SK-N-SH treated with all-trans-retinoic acid at 6 μM for 48 hours (cell line): ENCODE measurements at regions not wholly inside any gene's neighbourhood (a gene's known extent, or its start where the extent isn't known, plus 50 kb on each side); places are given as distances from the start of the nearest gene placed in this dataset.
"Not testable (repeated sequence)": the region's sequence is repeated elsewhere in the genome, so short reads cannot be mapped to it uniquely, and the experiment has no call there.

Source experiments
- ATAC-seq: fragments of 200-7000 bp; cut with Tn5 transposase; 3 replicates; pipeline ENCODE4 v1.9.1; 2020; ENCODE audit warnings: mild to moderate bottlenecking, moderate library complexity
- ARNTL ChIP-seq: fragments of 450-650 bp; formaldehyde crosslinking; IDR thresholded peaks from 2 replicates; pipeline ENCODE4 v1.5.0; 2020; ENCODE audit warnings: low read depth, mild to moderate bottlenecking, moderate library complexity, borderline replicate concordance
- BACH2 ChIP-seq: fragments of 250-450 bp; sonication (Bioruptor Pico); IDR thresholded peaks from 2 replicates; pipeline ENCODE4 v1.9.0; 2021; ENCODE audit warnings: mild to moderate bottlenecking, borderline replicate concordance
- CSDC2 ChIP-seq: fragments of 250-450 bp; sonication (Bioruptor Pico); IDR thresholded peaks from 2 replicates; pipeline ENCODE4 v1.5.0; 2020; ENCODE audit warnings: mild to moderate bottlenecking, moderate library complexity
- CSRNP3 ChIP-seq: fragments of 250-450 bp; sonication (Bioruptor Pico); IDR thresholded peaks from 2 replicates; pipeline ENCODE4 v1.5.1; 2021; ENCODE audit warnings: mild to moderate bottlenecking, moderate library complexity
- ESRRG ChIP-seq: fragments of 250-450 bp; sonication (Bioruptor Pico); IDR thresholded peaks from 2 replicates; pipeline ENCODE4 v1.6.1; 2021; ENCODE audit warnings: mild to moderate bottlenecking
- GLIS3 ChIP-seq: fragments of 250-450 bp; sonication (Bioruptor Pico); IDR thresholded peaks from 2 replicates; pipeline ENCODE4 v1.5.0; 2020; ENCODE audit warnings: mild to moderate bottlenecking, moderate library complexity
- ISL1 ChIP-seq: fragments of 250-450 bp; sonication (Bioruptor Pico); IDR thresholded peaks from 2 replicates; pipeline ENCODE4 v2.1.2; 2022; ENCODE audit warnings: mild to moderate bottlenecking, moderate library complexity
- PPARA ChIP-seq: fragments of 250-450 bp; sonication (Bioruptor Pico); IDR thresholded peaks from 2 replicates; pipeline ENCODE4 v1.5.0; 2020; ENCODE audit warnings: mild to moderate bottlenecking, borderline replicate concordance
- RARB ChIP-seq: fragments of 250-450 bp; sonication (Bioruptor Pico); IDR thresholded peaks from 2 replicates; pipeline ENCODE4 v1.8.0; 2021; ENCODE audit warnings: mild to moderate bottlenecking, moderate library complexity
- SNAI2 ChIP-seq: fragments of 250-450 bp; sonication (Bioruptor Pico); IDR thresholded peaks from 2 replicates; pipeline ENCODE4 v1.5.0; 2020; ENCODE audit warnings: mild to moderate bottlenecking, moderate library complexity
- TCF4 ChIP-seq: fragments of 250-450 bp; sonication (Bioruptor Pico); IDR thresholded peaks from 2 replicates; pipeline ENCODE4 v1.8.0; 2021; ENCODE audit warnings: mild to moderate bottlenecking, moderate library complexity, borderline replicate concordance
- TOX ChIP-seq: fragments of 250-450 bp; sonication (Bioruptor Pico); IDR thresholded peaks from 2 replicates; pipeline ENCODE4 v1.8.0; 2021; ENCODE audit warnings: mild to moderate bottlenecking, moderate library complexity, borderline replicate concordance
- ZC3H10 ChIP-seq: fragments of 250-450 bp; sonication (Bioruptor Pico); IDR thresholded peaks from 2 replicates; pipeline ENCODE4 v1.5.1; 2021; ENCODE audit warnings: mild to moderate bottlenecking, moderate library complexity
- ZFP3 ChIP-seq: fragments of 250-450 bp; sonication (Bioruptor Pico); IDR thresholded peaks from 2 replicates; pipeline ENCODE4 v1.5.0; 2020; ENCODE audit warnings: mild to moderate bottlenecking, moderate library complexity
- ZFP30 ChIP-seq: fragments of 450-650 bp; formaldehyde crosslinking; IDR thresholded peaks from 2 replicates; pipeline ENCODE4 v1.5.0; 2022; ENCODE audit warnings: mild to moderate bottlenecking, moderate library complexity
- ZNF565 ChIP-seq: fragments of 450-650 bp; formaldehyde crosslinking; conservative IDR thresholded peaks from 2 replicates; pipeline ENCODE4 v1.5.0; 2020; ENCODE audit warnings: low read depth, mild to moderate bottlenecking, moderate library complexity
- ZNF70 ChIP-seq: fragments of 450-650 bp; formaldehyde crosslinking; IDR thresholded peaks from 2 replicates; pipeline ENCODE4 v1.5.0; 2020; ENCODE audit warnings: mild to moderate bottlenecking, moderate library complexity
- ZNF8 ChIP-seq: fragments of 450-650 bp; formaldehyde crosslinking; IDR thresholded peaks from 2 replicates; pipeline ENCODE4 v1.5.0; 2020; ENCODE audit warnings: mild to moderate bottlenecking, moderate library complexity
- TF ChIP-seq, protein P1 (sequence below): fragments of 250-450 bp; sonication (Bioruptor Pico); IDR thresholded peaks from 2 replicates; pipeline ENCODE4 v1.5.0; 2020; ENCODE audit warnings: mild to moderate bottlenecking, moderate library complexity
- TF ChIP-seq, protein P2 (sequence below): fragments of 250-450 bp; sonication (Bioruptor Pico); IDR thresholded peaks from 2 replicates; pipeline ENCODE4 v1.8.0; 2021; ENCODE audit warnings: low read depth, mild to moderate bottlenecking, moderate library complexity, borderline replicate concordance
- TF ChIP-seq, protein P3 (sequence below): fragments of 250-450 bp; sonication (Bioruptor Pico); IDR thresholded peaks from 2 replicates; pipeline ENCODE4 v1.8.0; 2020; ENCODE audit warnings: mild to moderate bottlenecking, moderate library complexity, borderline replicate concordance
- TF ChIP-seq, protein P4 (sequence below): fragments of 250-450 bp; sonication (Bioruptor Pico); IDR thresholded peaks from 2 replicates; pipeline ENCODE4 v1.5.1; 2020; ENCODE audit warnings: low read depth, mild to moderate bottlenecking, moderate library complexity

GRCh38 chr17:20721171-20721570 is 141.6 kb downstream of the CDRT15L2 start:
- no peak for ATAC-seq
- TF ChIP-seq BACH2 (CRISPR knock-in tag), result no peak
- no peak for TF ChIP-seq GLIS3
- no peak for TF ChIP-seq RARB (CRISPR knock-in tag)
- TF ChIP-seq PPARA (CRISPR knock-in tag), result no peak
- no peak for TF ChIP-seq ZNF8 (CRISPR knock-in tag)
- TF ChIP-seq, protein P1, sequence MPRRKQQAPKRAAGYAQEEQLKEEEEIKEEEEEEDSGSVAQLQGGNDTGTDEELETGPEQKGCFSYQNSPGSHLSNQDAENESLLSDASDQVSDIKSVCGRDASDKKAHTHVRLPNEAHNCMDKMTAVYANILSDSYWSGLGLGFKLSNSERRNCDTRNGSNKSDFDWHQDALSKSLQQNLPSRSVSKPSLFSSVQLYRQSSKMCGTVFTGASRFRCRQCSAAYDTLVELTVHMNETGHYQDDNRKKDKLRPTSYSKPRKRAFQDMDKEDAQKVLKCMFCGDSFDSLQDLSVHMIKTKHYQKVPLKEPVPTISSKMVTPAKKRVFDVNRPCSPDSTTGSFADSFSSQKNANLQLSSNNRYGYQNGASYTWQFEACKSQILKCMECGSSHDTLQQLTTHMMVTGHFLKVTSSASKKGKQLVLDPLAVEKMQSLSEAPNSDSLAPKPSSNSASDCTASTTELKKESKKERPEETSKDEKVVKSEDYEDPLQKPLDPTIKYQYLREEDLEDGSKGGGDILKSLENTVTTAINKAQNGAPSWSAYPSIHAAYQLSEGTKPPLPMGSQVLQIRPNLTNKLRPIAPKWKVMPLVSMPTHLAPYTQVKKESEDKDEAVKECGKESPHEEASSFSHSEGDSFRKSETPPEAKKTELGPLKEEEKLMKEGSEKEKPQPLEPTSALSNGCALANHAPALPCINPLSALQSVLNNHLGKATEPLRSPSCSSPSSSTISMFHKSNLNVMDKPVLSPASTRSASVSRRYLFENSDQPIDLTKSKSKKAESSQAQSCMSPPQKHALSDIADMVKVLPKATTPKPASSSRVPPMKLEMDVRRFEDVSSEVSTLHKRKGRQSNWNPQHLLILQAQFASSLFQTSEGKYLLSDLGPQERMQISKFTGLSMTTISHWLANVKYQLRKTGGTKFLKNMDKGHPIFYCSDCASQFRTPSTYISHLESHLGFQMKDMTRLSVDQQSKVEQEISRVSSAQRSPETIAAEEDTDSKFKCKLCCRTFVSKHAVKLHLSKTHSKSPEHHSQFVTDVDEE (CRISPR knock-in tag), result no peak
- no peak for TF ChIP-seq ZFP3
- no peak for TF ChIP-seq ZC3H10 (CRISPR knock-in tag)
- TF ChIP-seq ESRRG, result no peak
- TF ChIP-seq ISL1, result no peak
- TF ChIP-seq CSDC2 (CRISPR knock-in tag), result no peak
- TF ChIP-seq, protein P2, sequence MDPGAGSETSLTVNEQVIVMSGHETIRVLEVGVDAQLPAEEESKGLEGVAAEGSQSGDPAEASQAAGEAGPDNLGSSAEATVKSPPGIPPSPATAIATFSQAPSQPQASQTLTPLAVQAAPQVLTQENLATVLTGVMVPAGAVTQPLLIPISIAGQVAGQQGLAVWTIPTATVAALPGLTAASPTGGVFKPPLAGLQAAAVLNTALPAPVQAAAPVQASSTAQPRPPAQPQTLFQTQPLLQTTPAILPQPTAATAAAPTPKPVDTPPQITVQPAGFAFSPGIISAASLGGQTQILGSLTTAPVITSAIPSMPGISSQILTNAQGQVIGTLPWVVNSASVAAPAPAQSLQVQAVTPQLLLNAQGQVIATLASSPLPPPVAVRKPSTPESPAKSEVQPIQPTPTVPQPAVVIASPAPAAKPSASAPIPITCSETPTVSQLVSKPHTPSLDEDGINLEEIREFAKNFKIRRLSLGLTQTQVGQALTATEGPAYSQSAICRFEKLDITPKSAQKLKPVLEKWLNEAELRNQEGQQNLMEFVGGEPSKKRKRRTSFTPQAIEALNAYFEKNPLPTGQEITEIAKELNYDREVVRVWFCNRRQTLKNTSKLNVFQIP (CRISPR knock-in tag), result no peak
- TF ChIP-seq, protein P3, sequence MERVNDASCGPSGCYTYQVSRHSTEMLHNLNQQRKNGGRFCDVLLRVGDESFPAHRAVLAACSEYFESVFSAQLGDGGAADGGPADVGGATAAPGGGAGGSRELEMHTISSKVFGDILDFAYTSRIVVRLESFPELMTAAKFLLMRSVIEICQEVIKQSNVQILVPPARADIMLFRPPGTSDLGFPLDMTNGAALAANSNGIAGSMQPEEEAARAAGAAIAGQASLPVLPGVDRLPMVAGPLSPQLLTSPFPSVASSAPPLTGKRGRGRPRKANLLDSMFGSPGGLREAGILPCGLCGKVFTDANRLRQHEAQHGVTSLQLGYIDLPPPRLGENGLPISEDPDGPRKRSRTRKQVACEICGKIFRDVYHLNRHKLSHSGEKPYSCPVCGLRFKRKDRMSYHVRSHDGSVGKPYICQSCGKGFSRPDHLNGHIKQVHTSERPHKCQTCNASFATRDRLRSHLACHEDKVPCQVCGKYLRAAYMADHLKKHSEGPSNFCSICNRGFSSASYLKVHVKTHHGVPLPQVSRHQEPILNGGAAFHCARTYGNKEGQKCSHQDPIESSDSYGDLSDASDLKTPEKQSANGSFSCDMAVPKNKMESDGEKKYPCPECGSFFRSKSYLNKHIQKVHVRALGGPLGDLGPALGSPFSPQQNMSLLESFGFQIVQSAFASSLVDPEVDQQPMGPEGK (CRISPR knock-in tag), result no peak
- no peak for TF ChIP-seq SNAI2
- TF ChIP-seq, protein P4, sequence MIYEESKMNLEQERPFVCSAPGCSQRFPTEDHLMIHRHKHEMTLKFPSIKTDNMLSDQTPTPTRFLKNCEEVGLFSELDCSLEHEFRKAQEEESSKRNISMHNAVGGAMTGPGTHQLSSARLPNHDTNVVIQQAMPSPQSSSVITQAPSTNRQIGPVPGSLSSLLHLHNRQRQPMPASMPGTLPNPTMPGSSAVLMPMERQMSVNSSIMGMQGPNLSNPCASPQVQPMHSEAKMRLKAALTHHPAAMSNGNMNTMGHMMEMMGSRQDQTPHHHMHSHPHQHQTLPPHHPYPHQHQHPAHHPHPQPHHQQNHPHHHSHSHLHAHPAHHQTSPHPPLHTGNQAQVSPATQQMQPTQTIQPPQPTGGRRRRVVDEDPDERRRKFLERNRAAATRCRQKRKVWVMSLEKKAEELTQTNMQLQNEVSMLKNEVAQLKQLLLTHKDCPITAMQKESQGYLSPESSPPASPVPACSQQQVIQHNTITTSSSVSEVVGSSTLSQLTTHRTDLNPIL (CRISPR knock-in tag), result no peak
- no peak for TF ChIP-seq ZNF565 (CRISPR knock-in tag)
- no peak for TF ChIP-seq TCF4 (CRISPR knock-in tag)
- no peak for TF ChIP-seq TOX

- ATAC-seq, result not testable (repeated sequence)
Observed at GRCh38 chr17:20724391-20724790, 144.9 kb downstream of the CDRT15L2 start.

DNA sequence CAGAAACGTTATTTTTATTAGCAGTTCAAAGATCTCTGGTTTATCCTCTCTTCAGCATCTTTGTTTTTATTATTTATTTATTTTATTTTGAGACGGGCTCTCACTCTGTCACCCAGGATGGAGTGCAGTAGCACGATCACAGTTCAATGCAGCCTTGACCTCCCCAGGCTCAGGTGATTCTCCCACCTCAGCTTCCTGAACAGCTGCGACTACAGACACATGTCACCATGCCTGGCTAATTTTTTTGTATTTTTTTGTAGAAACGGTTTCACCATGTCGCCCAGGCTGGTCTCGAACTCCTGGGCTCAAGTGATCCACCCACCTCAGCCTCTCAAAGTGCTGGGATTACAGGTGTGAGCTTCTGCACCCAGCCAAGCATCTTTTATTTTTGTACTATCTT is 147.7 kb downstream of the CDRT15L2 start:
- not testable (repeated sequence) for ATAC-seq

GRCh38 chr17:20728181-20728580 is 148.7 kb downstream of the CDRT15L2 start:
- TF ChIP-seq ZNF8 (CRISPR knock-in tag) (no peak), PPARA (CRISPR knock-in tag) (no peak), SNAI2 (no peak), BACH2 (CRISPR knock-in tag) (no peak), CSDC2 (CRISPR knock-in tag) (no peak), ARNTL (no peak), TCF4 (CRISPR knock-in tag) (no peak), ZNF70 (CRISPR knock-in tag) (no peak), RARB (CRISPR knock-in tag) (no peak), ZFP30 (CRISPR knock-in tag) (no peak), TOX (no peak), CSRNP3 (CRISPR knock-in tag) (no peak), ZNF565 (CRISPR knock-in tag) (no peak)
- TF ChIP-seq, protein P2 (CRISPR knock-in tag), result no peak
- TF ChIP-seq, protein P1 (CRISPR knock-in tag), result no peak
- TF ChIP-seq, all 23 proteins: peak for 0
- ATAC-seq, result no peak

DNA sequence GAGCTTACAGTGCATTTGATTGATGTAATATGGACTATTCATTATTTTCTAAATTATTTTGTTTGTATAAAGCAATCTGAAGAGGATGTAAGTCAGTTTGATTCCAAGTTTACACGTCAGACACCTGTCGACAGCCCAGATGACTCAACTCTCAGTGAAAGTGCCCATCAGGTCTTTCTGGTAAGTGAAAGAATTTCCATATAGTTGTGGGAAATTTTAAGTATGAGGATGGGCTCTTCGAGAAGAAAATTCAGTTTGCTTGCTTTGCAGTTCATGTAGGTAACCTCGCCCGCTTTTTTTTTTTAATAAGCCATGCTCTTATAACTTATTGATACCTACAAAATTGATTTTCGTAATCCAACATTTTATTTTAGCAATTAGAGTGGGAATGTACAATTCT is 151.6 kb downstream of the CDRT15L2 start:
- ATAC-seq, result not testable (repeated sequence)
